Erythroblast (primary cell): ENCODE measurements at regions not wholly inside any gene's neighbourhood (a gene's known extent, or its start where the extent isn't known, plus 50 kb on each side); places are given as distances from the start of the nearest gene placed in this dataset.

Experiments
- GATA1 ChIP-seq: IDR thresholded peaks from 2 replicates; pipeline ENCODE4 v1.6.1; 2011; ENCODE audit warnings: low read depth, mild to moderate bottlenecking, control low read depth, low read length, moderate library complexity
- POLR2A ChIP-seq: IDR thresholded peaks from 2 replicates; pipeline ENCODE4 v1.6.1; 2011; ENCODE audit warnings: mild to moderate bottlenecking, low read length

DNA sequence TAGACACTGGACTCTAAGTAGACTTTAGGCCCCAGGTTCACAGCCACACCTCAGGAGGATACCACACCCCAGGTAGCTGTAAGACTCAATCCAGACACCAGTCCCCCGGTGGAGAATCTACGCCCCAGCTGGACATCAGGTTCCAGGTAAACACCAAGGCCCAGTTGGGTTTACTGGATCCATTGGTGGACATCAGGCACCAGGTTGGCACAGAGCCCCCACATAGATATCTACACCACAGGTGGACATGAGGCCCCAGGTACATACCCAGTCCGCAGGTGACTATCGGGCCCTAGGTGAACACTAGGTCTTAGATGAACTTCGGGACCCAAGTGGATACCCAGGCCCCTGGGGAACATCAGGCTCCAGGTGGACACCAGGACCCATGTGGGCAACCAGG is 58.9 kb upstream of the SEPTIN5 start:
- no peak for TF ChIP-seq POLR2A
- no peak for TF ChIP-seq GATA1
